GM18951 (cell line): ENCODE measurements at regions not wholly inside any gene's neighbourhood (a gene's known extent, or its start where the extent isn't known, plus 50 kb on each side); places are given as distances from the start of the nearest gene placed in this dataset.

Experiments used
- POLR2A ChIP-seq: IDR thresholded peaks from 4 replicates; pipeline ENCODE4 v1.6.1; 2011; ENCODE audit warnings: mild to moderate bottlenecking; ENCODE audit not compliant: insufficient read length, insufficient read depth; ENCODE audit errors: extremely low read depth
- in situ Hi-C: fragments of 300-500 bp; cut with MboI; formaldehyde crosslinking; loops from one replicate; pipeline ENCODE4 v1.12.0; 2022; ENCODE audit warnings: low sequenced_read_pairs, mixed read lengths, inconsistent platforms; ENCODE audit not compliant: unreplicated experiment

- in situ Hi-C loops, result no loop called here
- no peak for TF ChIP-seq POLR2A
Measured at GRCh38 chr7:31284106-31284505, 56.4 kb downstream of the NEUROD6 start.

GRCh38 chr7:31271641-31272405 lies 68.7 kb downstream of the NEUROD6 start:
- no peak for TF ChIP-seq POLR2A
- in situ Hi-C loops, result no loop called here

GRCh38 chr7:31267486-31267885 lies 73.0 kb downstream of the NEUROD6 start:
- in situ Hi-C loops, result loop anchor here (5.0 kb wide), 1 partner anchor 40 kb away; no protein-coding TSS in a partner anchor
- no peak for TF ChIP-seq POLR2A

GRCh38 chr7:31263338-31263737 lies 77.2 kb downstream of the NEUROD6 start:
- in situ Hi-C loops, result no loop called here
- TF ChIP-seq POLR2A, result no peak

GRCh38 chr7:31261341-31261740 lies 79.2 kb downstream of the NEUROD6 start:
- in situ Hi-C loops, result no loop called here
- TF ChIP-seq POLR2A, result no peak

- TF ChIP-seq POLR2A, result no peak
Measured at GRCh38 chr7:31260851-31261250, 79.7 kb downstream of the NEUROD6 start.

GRCh38 chr7:31258391-31258790 lies 82.1 kb downstream of the NEUROD6 start:
- TF ChIP-seq POLR2A, result no peak
- in situ Hi-C loops, result no loop called here

More at GRCh38 chr7:31260851-31261250, 79.7 kb downstream of the NEUROD6 start:
- in situ Hi-C loops, result no loop called here

- TF ChIP-seq POLR2A, result no peak
- in situ Hi-C loops, result no loop called here
Measured at GRCh38 chr7:31256506-31256905, 84.0 kb downstream of the NEUROD6 start.

GRCh38 chr7:31254926-31255325 lies 85.6 kb downstream of the NEUROD6 start:
- in situ Hi-C loops, result no loop called here
- no peak for TF ChIP-seq POLR2A

GRCh38 chr7:31253532-31253931 lies 87.0 kb downstream of the NEUROD6 start:
- in situ Hi-C loops, result no loop called here
- no peak for TF ChIP-seq POLR2A

GRCh38 chr7:31251441-31251840 lies 89.1 kb downstream of the NEUROD6 start:
- in situ Hi-C loops, result no loop called here
- no peak for TF ChIP-seq POLR2A

- in situ Hi-C loops, result no loop called here
- no peak for TF ChIP-seq POLR2A
Measured at GRCh38 chr7:31249671-31250070, 90.9 kb downstream of the NEUROD6 start.

- no peak for TF ChIP-seq POLR2A
- in situ Hi-C loops, result no loop called here
Measured at GRCh38 chr7:31236868-31237267, 103.7 kb downstream of the NEUROD6 start.

- in situ Hi-C loops, result no loop called here
- TF ChIP-seq POLR2A, result no peak
Measured at GRCh38 chr7:31234836-31235605, 105.5 kb downstream of the NEUROD6 start.
